Pancreas (tissue), 10 donors: ENCODE measurements at regions not wholly inside any gene's neighbourhood (a gene's known extent, or its start where the extent isn't known, plus 50 kb on each side); places are given as distances from the start of the nearest gene placed in this dataset.
"Not testable (repeated sequence)": the region's sequence is repeated elsewhere in the genome, so short reads cannot be mapped to it uniquely, and the experiment has no call there.

Source experiments
- ATAC-seq, 4 donors: fragments of 200-7000 bp; cut with Tn5 transposase; one replicate each; pipeline versions ENCODE4 v1.8.0 to v1.9.1; 2020; ENCODE audit warnings: mild to moderate bottlenecking in 4 of 4, moderate library complexity in 4 of 4
- DNase-seq, 6 donors: peaks; one replicate each; pipeline ENCODE4 v3.0.0-alpha.2; 2020
- FAIRE-seq: peaks from 2 replicates; lab custom pipeline; 2012; peaks lifted over from hg19 to GRCh38; lab: Jason Lieb, UNC
- H3K27ac ChIP-seq, 4 donors: fragments of 200-600 bp; sonication (generic); 1 replicate in 3 of 4; 2 replicates in 1 of 4; pipeline versions ENCODE4 v1.5.0 to v1.8.0; 2020
- H3K27me3 ChIP-seq, 4 donors: fragments of 200-600 bp; one replicate each; pipeline ENCODE4 v1.8.0; 2021
- H3K36me3 ChIP-seq, 3 donors: fragments of 200-600 bp; sonication (generic) in 1 of 3; one replicate each; pipeline versions ENCODE4 v1.5.0 to v1.8.0; 2020 to 2021
- H3K4me1 ChIP-seq, 3 donors: fragments of 200-600 bp; one replicate each; pipeline ENCODE4 v1.8.0; 2021
- H3K4me3 ChIP-seq, 4 donors: fragments of 200-600 bp; sonication (generic) in 2 of 4; one replicate each; pipeline versions ENCODE4 v1.5.0 to v1.8.0; 2020 to 2021
- H3K9me3 ChIP-seq, 4 donors: fragments of 200-600 bp; one replicate each; pipeline ENCODE4 v1.8.0; 2021
- CTCF ChIP-seq, 4 donors: fragments of 200-600 bp; sonication (generic) in 3 of 4; IDR thresholded peaks; one replicate each; pipeline versions ENCODE4 v1.5.0 to v1.8.0; 2021; ENCODE audit warnings: antibody characterized with exemption in 4 of 4
- WGBS, 2 donors: extraction: QIAGEN DNeasy Blood & Tissue Kit; methylation state at CpG; one replicate each; pipeline ENCODE4 v1.1.7; 2013; 5-methylcytosine and 5-hydroxymethylcytosine counted together
- intact Hi-C, 3 donors: fragments of 100-400 bp; cut with DNase I; formaldehyde crosslinking; loops; one replicate each; pipeline versions ENCODE4 v1.11.1 to v1.14.2; 2022
- donor health status: healthy with polysubstance abuse.
- donor health status: DM: no; HTN: no; CAD: no; lungs with moderate emphysema.
- donor health status: DM: no; HTN: no; CAD: no.
- donor health status: control.
- donor health status: control.
- donor health status: Bipolar disorder and iron deficiency.
- donor health status: DM: yes; HTN: yes; CAD: no.
- donor health status: DM: no; HTN: no; CAD: no.
- donor health status: DM: no; HTN: no; CAD: no.
- donor health status: DM: yes; HTN: yes; CAD: no.

- no peaks in the 10 kb centered on the region for H3K27me3 ChIP-seq
- no peak for ATAC-seq
- FAIRE-seq = no peak
- DNase-seq = no peak
- 29 to 37% methylated on average over 4 of the region's 4 CpGs for WGBS, 2 donors
- H3K4me3 ChIP-seq = no peak overlapping the region
- intact Hi-C loops = no loop called here
- no peak for TF ChIP-seq CTCF (IDR thresholded peaks at IDR 0.05)
- no peaks in the 10 kb centered on the region for H3K36me3 ChIP-seq
- no peak overlapping the region for H3K27ac ChIP-seq
- no peaks in the 10 kb centered on the region for H3K9me3 ChIP-seq
- no peaks in the 10 kb centered on the region for H3K4me1 ChIP-seq
Measured at GRCh38 chr5:68054638-68055037, 160.9 kb upstream of the PIK3R1 start.

- Histone ChIP-seq H3K4me1 (no peaks in the 10 kb centered on the region), H3K36me3 (no peaks in the 10 kb centered on the region), H3K4me3 (no peak overlapping the region), H3K9me3 (no peaks in the 10 kb centered on the region), H3K27ac (no peak overlapping the region), H3K27me3 (no peaks in the 10 kb centered on the region)
- TF ChIP-seq CTCF (IDR thresholded peaks at IDR 0.05) = no peak
- FAIRE-seq = no peak
- intact Hi-C loops = no loop called here
- no peak for ATAC-seq
- no peak for DNase-seq
Measured at GRCh38 chr5:68053202-68053601, 162.4 kb upstream of the PIK3R1 start.

GRCh38 chr5:68049053-68049713 is 166.4 kb upstream of the PIK3R1 start:
- Histone ChIP-seq H3K27ac (no peak overlapping the region), H3K4me1 (no peaks in the 10 kb centered on the region), H3K4me3 (no peak overlapping the region), H3K36me3 (no peaks in the 10 kb centered on the region), H3K9me3 (no peaks in the 10 kb centered on the region), H3K27me3 (no peaks in the 10 kb centered on the region)
- intact Hi-C loops = no loop called here
- no peak for FAIRE-seq
- ATAC-seq = no peak
- no peak for DNase-seq
- 54 to 69% methylated on average over 8 of the region's 8 CpGs for WGBS, 2 donors
- no peak for TF ChIP-seq CTCF (IDR thresholded peaks at IDR 0.05)

- FAIRE-seq (no peak), DNase-seq (no peak), ATAC-seq (no peak)
- H3K9me3 ChIP-seq = no peaks in the 10 kb centered on the region
- intact Hi-C loops = no loop called here
- TF ChIP-seq CTCF (IDR thresholded peaks at IDR 0.05) = no peak
- H3K4me1 ChIP-seq = no peaks in the 10 kb centered on the region
- H3K27me3 ChIP-seq = no peaks in the 10 kb centered on the region
- H3K27ac ChIP-seq = no peak overlapping the region
- no peaks in the 10 kb centered on the region for H3K36me3 ChIP-seq
- WGBS, 2 donors = 84 to 93% methylated on average over 3 of the region's 3 CpGs
- no peak overlapping the region for H3K4me3 ChIP-seq
Measured at GRCh38 chr5:68048516-68048915, 167.0 kb upstream of the PIK3R1 start.

GRCh38 chr5:68048054-68048453 is 167.5 kb upstream of the PIK3R1 start:
- H3K27me3 ChIP-seq, H3K36me3 ChIP-seq, DNase-seq, H3K9me3 ChIP-seq, FAIRE-seq, H3K4me1 ChIP-seq, H3K27ac ChIP-seq, ATAC-seq, H3K4me3 ChIP-seq, intact Hi-C loops: not testable (repeated sequence)
- 80 to 81% methylated on average over 5 of the region's 5 CpGs for WGBS, 2 donors
